HG03064 (cell line): ENCODE measurements at regions not wholly inside any gene's neighbourhood (a gene's known extent, or its start where the extent isn't known, plus 50 kb on each side); places are given as distances from the start of the nearest gene placed in this dataset.
"Not testable (repeated sequence)": the region's sequence is repeated elsewhere in the genome, so short reads cannot be mapped to it uniquely, and the experiment has no call there.

Source experiments
- ATAC-seq: cut with Tn5 transposase; IDR thresholded peaks from one replicate; pipeline ENCODE4 v1.9.1; 2021; ENCODE audit warnings: low read depth; ENCODE audit not compliant: unreplicated experiment

DNA sequence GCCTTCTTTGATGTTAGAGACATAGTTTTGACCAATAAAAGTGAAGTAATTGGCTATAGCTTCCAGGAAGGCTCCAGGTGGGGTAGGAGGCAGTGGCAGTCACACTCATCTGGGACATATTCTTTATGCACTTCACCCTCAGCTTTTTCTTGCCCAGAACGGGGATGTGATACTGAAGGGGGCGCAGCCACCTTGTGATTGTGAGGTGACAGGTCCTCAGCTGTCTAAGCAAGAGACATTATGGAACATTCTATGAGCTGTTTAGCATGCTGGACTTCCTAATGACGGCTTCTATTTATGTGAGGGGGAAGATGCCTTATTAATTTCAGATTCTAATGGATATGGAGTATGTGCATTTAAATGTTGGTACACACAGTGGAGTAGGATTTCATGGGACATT is 151.3 kb upstream of the ZFP64 start:
- no peak for ATAC-seq

DNA sequence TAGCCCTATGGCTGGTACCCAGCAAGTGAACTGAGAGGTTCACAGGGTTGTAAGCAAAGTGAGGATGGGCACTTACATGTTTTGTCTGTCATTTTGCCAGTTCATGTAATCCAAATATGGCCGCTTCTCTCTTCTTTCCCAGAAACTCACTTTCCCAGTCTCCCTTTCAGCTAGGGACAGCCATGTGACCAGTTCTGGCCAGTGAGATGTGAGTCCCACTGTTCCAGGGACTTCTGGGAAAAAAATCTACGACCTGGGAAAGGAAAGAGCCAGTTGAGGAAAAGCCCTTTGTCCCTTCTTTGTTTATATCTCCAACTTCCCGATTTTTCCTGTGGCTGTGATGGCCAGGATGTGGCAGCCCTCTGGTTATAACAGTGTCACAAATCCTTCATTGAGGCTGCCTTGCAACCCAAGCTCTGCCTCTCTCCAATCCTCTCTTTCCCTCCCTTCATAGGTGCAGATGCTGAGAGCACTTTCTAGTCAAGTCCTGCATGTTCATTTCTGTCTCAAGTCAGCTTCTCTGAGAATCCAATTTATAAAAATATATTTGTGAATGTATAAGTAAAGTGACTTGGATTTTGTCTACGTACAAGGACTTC is 148.6 kb upstream of the ZFP64 start:
- no peak for ATAC-seq

DNA sequence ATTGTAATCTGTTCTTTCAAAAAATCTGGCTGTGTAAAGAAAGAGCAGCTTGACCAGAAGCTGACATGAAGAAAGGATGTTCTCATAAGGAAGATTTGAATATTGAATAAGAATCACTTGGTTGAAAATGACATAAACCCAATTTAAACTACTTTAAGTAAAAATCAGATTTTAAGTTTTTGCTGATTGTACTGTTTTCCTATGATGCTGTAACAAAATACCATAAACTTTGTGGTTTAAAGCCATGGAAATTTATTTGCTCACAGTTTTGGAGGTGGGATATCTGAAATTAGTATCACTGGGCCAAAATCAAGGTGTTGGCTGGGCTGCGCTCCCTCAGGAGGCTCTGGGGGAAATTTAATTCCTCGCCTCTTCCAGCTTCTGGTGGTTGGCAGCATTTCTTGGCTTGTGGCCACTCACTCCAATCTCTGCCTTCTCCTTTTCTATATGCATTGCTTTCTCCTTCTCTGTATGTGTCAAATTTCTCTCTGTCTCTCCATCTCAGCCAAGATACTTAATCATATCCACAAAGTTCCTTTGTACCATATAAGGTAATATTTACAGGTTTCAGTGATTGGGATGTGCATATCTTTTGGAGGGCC is 141.2 kb upstream of the ZFP64 start:
- ATAC-seq, result no peak

DNA sequence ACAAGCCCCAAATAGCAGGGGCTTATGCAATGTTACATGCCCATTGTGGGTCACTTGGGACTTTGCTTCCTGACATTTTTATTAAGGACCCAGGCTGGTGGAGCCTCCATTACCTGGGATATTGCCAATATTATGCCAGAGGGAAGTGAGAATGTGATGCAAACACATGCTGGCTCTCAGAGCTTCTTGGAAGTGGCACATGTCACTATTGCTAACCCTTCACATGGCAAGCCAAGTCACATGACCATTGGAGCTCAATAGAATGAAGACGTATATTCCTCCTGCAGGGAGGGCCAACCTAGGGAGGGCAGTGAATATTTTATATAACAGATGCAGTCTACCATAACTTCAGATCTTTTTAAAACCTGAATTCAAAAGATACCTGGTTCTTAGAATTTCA is 140.7 kb upstream of the ZFP64 start:
- no peak for ATAC-seq

DNA sequence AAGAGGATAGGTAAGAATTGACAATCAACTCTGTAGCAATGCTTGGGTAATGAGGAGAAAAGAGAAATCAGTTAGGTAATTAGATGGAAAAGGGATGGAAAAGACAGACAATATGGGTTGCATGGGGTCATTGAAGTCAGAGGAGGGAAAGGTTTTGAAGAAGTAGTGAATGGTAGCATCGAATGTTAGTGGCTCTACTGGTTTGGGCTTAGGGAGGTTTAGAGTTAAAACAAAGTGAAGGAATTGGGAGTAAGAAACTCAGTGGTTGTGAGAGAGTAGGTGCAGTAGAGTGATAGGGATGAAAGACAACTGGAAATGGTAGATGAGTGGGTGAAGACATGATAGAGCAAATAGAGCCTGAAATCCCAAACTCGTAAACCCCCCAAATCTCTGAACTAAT is 140.1 kb upstream of the ZFP64 start:
- ATAC-seq, result no peak

DNA sequence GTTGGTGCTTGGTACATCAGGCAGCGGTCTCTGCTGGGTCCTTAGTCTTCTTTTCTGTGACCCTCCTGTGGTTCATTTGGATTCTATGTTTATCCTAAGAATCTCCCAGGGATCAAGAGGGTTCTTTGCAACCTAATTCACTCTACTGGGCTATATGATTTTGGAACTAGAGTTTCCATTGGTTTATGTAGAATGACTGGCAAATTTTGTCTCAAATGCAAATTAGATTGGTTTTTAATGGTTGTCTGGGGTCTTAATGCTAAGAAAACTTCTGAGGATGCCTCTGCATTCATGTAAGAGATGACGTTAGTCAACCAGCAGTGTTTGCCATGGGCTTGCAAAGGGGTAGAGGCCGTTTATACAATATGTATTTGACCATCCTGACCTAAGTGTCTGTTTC is 129.8 kb upstream of the ZFP64 start:
- ATAC-seq, result no peak

DNA sequence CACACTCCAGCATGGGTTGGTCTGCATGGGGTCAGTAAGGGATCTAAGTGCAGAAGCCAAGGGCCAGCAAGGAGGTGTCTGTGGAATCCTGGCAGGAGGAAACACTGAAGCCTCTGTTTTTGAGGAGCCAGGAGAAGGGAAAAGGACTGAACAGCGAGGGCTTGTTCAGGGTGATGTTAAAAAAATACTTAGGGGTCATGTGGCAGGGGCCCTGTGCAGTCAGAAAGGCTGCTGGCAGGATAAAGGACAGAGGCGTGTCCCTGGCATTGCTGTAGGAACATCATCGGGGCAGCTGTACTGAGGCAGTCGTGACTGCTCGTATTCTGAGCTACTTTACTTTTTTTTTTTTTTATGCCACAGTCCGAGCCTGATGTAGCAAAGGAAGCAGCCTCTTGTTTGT is 127.1 kb upstream of the ZFP64 start:
- ATAC-seq, result no peak

DNA sequence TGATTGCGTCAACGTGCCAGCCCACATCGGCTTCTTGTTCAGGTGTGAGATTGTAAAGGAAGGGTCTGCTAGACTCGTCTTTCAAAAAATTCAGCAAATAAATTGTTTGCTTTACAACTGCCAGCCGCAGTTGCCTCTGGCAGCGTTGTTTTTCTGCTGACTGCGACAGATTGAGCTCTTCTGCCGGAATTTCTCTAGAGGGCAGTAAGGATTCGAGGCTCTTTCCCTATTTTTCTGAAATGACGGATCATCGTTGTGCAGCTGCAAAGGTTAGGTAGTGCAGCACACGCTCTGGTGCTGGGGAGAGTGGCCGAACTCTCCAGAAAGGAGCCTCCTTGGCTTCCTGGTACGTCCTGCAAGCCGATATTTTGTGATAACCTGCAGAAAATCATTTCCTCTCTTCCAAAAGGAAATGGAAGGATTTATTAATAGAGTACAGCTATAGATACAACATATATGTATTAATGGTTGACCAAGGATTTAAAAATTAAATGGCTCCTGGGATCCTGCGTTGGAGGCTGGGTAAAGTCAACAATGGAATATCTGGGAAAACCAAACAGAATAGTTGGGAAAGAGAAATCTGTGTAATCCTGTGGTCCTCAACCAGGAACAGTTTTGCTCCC is 121.9 kb upstream of the ZFP64 start:
- no peak for ATAC-seq

DNA sequence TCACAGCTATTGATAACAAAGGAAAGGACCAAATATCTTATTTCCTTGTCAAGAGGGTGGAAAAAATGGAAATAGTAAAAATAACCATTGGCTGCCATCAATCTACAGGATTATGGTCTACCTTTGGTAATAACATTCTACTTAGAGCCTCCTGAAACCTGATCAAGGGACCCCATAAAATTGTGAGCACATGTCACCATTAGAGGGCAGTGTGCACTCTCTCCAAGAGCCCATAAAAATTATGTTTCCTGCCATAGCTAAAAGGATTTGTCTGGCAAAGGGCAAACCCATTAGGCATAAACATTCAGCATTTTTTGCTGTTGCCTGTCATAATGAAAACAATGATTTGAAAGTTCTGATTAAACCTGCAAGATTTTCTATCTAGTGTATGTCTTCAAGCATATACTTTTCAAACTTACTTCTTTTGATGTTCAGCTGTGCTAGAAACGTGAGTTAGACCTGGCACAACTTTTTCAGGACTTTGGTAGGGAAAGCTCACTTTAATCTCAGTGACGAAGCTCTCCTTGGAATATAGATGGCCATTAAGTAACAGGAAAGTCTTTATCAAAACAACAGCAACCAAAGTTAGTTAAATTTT is 120.7 kb upstream of the ZFP64 start:
- no peak for ATAC-seq

DNA sequence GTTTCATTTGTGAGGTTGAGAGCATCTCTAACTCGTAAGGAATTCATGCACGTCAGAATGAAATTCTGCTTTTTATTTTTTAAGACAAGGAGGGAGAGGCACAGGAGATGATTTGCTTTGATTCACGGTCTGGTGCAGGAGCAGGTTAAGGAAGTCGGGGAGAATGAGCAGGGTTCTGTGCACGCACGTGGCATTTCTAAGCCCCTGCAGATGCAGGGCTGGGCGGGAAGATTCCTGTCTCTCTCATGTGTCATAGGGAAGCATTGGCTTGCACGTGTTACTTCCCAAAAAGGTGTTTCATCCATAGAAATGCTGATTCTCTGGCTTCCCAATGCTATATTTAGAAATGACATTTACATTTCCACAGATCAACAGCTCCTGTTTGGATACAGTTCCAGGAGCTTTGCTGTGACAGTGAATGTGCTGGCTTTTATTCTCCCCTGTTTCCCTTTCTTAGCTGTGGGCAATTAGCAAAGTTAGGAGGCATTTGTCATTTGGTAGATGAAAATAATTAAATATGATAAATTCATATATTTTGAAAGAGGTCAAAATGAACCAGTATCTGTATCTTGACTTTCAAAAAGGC is 119.7 kb upstream of the ZFP64 start:
- no peak for ATAC-seq

DNA sequence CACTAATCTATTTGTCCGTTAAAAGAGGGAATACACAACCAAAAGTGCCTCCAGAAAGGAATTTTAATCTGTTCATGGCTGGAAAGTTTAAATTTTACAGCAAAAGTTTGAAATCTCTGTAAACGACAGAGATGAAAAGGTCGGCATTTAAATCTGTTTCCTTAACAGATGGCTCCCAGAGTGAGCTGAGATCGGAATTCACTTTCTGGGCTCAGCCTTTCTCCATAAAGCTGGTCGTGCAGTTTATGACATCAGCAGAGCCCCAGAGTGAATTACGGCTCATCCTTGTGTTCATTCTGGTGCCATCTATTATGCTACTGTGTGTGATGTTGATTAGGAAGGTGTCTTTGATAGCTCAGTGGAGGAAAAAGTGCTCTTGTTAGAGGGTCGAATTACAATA is 117.6 kb upstream of the ZFP64 start:
- no peak for ATAC-seq

DNA sequence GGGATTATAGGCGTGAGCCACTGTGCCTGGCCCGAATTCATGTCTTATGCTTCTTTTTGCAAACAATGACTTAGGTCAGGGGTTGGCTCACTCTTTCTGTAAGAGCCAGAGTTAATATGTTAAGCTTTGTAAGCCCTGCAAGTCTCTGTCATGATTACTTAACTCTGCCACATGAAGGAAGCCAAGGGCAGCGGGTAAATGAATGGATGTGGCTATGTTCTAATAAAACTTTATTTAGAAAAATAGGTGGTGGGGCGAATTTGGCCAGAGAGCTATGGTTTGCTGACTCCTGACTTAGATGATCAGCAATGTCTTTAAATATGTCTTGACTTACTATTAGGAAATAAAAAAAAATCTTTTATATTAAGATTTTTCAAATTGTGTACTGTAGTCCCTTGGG is 114.9 kb upstream of the ZFP64 start:
- no peak for ATAC-seq

DNA sequence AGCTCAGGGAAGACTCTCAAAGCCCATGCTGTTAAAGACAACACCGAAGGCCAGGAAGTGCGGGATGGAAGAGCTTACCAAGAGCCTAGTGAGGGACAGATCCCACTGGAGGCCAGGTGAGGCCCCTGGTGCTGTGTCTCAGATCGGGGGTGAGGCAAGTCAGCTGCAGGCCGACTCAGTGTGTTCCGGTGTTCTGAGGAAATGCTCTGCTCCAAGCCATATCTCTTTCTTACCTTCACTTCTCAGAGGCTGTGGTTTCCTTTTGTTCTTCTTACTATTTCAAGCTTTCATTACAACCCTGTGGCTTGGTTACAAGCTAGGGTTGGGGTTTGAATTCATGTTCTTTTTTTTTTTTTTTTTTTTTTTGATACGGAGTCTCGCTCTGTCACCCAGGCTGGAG is 114.3 kb upstream of the ZFP64 start:
- ATAC-seq, result no peak

DNA sequence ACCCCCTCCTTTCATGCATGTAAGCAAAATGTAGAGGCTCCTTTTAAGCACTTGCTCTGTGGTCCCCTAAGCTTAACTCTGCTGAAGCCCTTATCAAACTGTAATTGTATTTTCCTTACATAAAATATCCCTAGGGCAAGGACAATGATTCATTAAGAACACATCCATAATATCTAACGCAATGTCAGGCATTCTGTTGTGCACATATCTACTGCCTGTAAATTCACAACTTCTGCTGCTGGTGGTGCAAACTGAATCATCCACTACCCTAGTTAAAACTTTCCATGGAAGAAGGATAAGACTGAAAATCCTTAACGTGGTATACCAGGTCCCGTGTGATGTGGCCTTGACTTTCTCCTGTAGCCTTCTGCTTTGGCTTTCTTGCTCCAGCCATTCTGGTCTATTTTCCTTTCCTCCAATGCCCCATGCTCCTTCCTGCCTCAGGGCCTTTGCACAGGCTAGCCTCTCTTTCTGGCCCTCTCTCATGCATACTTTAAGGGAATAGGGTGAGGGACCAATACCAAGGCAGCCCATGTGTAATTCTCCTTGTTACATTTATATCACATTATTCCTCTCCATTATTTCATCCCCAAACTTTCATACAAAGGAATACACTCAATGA is 113.6 kb upstream of the ZFP64 start:
- no peak for ATAC-seq

DNA sequence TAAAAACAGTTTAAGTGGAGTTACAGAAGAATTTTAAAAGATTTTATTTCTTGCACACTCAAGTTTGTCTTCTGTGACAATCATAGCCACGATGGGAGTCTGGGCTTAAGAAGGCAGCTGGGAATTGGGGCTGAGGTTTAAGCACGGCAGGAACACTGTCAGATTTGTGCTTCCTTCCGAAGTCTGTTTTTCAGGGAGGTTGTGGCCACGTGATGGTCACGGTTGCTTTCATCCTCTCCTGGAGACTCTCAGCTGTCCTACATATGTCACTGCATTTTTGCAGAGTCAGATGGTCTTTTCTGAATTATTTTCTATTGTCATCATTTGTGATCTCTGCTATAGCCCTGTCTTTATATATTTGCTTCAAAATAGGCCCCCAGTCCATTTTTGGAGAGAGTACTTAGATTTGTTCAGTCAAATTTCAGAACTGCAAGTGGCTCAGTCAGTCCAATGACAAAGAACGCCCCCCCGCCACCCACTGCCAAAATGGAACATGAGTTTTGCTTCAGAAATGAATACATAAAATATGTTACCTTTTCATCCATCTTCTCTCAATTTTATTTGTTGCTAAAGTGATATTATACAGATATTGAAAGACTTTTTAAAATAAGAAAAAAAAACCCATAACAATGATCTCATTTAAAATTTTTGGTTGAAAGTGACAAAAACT is 111.8 kb upstream of the ZFP64 start:
- no peak for ATAC-seq

DNA sequence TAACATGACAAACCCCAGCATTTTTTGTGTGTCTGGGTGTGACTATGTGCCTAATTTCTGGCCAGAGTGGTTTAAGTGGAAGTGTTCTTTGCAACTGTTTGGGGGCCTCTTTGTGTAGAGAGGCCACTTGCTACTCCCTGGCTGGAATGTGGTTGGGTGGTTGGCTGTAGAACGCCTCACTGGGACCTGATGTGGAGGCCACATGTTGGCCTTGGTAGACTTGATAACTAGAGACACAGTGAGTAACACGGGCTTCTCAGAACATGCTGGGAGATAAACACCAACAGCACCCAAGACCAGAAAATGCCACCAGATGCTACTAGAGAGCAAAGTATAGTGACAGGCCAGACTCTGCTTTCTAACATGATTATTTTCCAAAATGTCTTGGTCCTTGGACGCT is 111.2 kb upstream of the ZFP64 start:
- ATAC-seq, result no peak

DNA sequence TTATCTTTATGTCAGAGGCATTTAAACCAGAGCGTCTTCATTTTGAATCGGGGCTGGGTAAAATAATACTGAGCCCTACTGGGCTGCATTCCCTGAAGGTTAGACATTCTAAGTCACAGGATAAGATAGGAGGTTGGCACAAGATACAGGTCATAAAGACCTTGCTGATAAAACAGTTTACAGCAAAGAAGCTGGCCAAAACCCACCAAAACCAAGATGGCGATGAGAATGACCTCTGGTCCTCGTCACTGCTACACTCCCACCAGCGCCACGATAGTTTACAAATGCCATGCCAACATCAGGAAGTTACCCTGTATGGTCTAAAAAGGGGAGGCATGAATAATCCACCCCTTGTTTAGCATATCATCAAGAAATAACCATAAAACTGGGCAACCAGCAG is 110.5 kb upstream of the ZFP64 start:
- not testable (repeated sequence) for ATAC-seq

DNA sequence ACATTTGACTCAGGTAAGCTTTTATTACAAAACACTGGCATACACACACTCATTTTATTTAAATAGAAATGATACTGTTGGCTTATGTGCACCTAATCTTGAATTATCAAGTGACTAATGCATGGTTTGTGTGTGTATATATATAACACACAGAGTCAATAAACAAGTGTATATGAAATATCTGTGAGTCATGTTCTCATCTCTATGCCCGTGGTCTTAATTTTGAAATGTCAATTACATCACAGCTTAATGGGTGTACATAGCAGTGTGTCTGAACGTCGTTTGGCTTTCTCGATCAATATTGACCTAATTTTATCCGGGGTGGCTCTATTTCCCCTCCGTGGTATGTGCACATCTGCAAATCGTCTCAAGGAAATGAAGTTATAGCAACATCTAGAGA is 104.0 kb upstream of the ZFP64 start:
- no peak for ATAC-seq

DNA sequence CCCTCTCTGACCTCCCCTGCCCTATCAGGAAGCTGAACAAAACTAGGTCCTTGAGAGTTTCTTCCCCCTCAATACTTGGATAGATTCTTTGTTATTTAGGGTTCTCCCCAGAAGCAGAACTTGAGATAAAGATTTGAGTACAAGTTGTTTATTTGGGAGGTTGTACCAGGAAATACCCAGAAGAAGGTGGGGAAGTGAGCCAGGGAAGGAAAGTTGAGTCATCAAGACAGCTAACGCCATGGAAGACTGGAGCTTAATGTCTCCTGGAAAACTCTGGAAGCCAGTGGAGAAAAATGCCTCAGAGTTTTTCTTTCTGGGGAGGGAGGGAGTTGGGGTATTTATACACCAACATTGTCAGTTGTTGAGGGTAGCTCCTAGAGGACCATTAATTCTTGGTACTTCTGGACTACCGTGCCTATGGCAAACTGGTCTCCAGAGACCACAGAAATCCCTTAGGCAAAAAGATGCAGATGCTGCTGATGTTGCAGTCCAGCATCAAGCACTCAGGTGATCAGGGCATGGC is 102.6 kb upstream of the ZFP64 start:
- no peak for ATAC-seq

DNA sequence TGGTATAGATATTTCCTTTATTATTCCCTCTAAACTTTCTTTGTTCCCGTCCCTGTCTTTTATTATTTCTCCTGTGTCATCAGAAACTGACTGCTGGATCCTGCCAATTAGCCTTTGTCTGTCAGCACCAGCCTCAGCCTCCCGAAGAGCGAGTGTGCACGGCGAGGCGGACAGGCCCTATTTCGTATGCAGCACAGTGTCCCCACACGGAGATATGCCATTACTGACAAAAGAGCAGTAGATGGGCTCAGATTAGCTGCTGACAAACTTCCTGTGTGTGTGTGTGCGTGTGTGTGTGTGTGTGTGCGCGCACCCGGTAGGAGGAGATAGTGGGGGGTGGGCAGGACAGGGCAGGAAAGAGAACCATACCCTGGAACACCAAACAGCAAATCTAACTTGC is 99.5 kb upstream of the ZFP64 start:
- no peak for ATAC-seq

DNA sequence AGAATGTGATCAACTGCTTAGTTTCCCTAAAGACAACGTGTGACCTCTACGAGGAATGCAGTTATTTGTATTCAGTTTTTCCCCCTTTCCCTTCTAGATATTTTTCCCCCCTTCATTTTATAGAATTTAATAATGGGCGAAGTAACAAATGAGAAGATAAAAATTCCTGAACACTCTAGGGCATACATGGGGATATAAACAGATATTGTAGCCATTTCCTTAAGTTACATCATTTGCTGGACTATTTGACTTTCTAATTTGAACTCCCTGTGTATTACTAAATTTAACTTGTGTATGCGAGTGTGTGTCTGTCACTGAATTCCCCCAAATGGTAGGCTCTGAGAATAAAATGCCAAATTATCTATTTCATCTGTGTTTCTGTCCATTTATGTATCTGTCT is 99.0 kb upstream of the ZFP64 start:
- ATAC-seq, result no peak
